AG04450 (cell line): ENCODE measurements at regions not wholly inside any gene's neighbourhood (a gene's known extent, or its start where the extent isn't known, plus 50 kb on each side); places are given as distances from the start of the nearest gene placed in this dataset.

Experiments used
- CTCF ChIA-PET: fragments of 300-600, 350-600 bp; formaldehyde crosslinking; extraction: SDS; loops from one replicate; lab custom pipeline; 2022; ENCODE audit warnings: antibody characterized with exemption, inconsistent platforms; lab: Charles Lee
- POLR2A ChIA-PET: fragments of 350-600 bp; formaldehyde crosslinking; extraction: SDS; loops from one replicate; lab custom pipeline; 2021; ENCODE audit warnings: antibody characterized with exemption, inconsistent platforms; lab: Yijun Ruan, JAX
- DNase-seq: peaks from one replicate; pipeline ENCODE4 v3.0.0-alpha.2; 2011; ENCODE audit warnings: low read depth, low spot score
- H3K27ac ChIP-seq: one replicate; pipeline ENCODE4 v1.5.1; 2012; ENCODE audit warnings: low read depth, low read length, control low read depth
- H3K27me3 ChIP-seq: one replicate; pipeline ENCODE4 v1.6.0; 2012; ENCODE audit warnings: low read length; ENCODE audit not compliant: control insufficient read depth, insufficient read depth
- H3K4me3 ChIP-seq: 2 replicates; pipeline ENCODE4 v1.5.1; 2011; ENCODE audit warnings: mild to moderate bottlenecking, low read depth, low read length, control low read depth
- H3K9me3 ChIP-seq: 2 replicates; pipeline ENCODE4 v1.5.1; 2012; ENCODE audit warnings: low read length; ENCODE audit not compliant: control insufficient read depth, insufficient read depth
- TF ChIP-seq, protein P1 (sequence below): IDR thresholded peaks from 2 replicates; pipeline ENCODE4 v1.5.1; 2011; ENCODE audit warnings: low read depth, low read length, control low read depth, inconsistent platforms

DNA sequence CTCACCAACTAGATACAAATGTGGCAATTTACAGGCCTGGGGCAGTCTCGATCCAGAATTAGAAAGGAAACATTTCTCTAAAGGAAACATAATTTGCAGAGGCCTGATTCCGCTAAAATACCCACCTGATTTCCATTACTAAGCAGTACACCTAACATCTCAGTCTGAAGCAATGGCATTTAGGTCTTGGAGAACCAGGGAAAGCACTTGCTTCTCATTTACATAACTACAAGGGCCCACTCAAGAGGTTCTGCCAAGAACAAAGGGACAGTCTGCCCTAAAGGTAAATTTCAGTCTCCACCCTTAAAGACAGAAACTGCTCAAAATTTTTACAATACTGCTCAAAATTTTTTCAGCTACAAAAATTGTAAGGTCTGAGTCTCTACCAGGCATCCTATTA lies 123.7 kb upstream of the GJB5 start:
- H3K4me3 ChIP-seq, result no peak overlapping the region
- no peak for DNase-seq
- TF ChIP-seq, protein P1, sequence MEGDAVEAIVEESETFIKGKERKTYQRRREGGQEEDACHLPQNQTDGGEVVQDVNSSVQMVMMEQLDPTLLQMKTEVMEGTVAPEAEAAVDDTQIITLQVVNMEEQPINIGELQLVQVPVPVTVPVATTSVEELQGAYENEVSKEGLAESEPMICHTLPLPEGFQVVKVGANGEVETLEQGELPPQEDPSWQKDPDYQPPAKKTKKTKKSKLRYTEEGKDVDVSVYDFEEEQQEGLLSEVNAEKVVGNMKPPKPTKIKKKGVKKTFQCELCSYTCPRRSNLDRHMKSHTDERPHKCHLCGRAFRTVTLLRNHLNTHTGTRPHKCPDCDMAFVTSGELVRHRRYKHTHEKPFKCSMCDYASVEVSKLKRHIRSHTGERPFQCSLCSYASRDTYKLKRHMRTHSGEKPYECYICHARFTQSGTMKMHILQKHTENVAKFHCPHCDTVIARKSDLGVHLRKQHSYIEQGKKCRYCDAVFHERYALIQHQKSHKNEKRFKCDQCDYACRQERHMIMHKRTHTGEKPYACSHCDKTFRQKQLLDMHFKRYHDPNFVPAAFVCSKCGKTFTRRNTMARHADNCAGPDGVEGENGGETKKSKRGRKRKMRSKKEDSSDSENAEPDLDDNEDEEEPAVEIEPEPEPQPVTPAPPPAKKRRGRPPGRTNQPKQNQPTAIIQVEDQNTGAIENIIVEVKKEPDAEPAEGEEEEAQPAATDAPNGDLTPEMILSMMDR, result no peak
- ChIA-PET POLR2A (no interaction called here), CTCF (no interaction called here)
- H3K27me3 ChIP-seq, result no peaks in the 10 kb centered on the region
- H3K9me3 ChIP-seq, result no peaks in the 10 kb centered on the region
- no peak overlapping the region for H3K27ac ChIP-seq

DNA sequence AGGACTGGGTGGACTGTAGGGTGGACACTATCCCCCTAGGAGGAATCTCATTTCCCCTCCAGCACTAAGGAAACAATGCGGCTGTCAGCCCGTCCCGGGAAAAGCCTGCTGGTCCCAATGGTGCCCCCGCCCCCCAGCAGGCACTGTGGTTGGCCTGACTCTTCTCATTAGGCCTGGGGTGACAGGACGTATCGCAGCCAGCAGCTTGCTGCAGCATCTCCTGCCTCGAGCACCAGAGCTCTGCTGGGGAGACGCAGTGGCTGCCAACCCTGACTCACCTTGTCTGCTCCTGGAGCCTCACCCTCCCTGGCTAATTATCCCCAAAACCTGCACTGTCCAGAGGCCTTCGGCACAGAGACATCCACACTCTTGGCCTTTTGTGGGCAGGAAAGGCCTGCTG lies 115.1 kb upstream of the GJB5 start:
- no peak for DNase-seq
- POLR2A ChIA-PET, result no interaction called here
- H3K9me3 ChIP-seq, result no peaks in the 10 kb centered on the region
- H3K4me3 ChIP-seq, result no peak overlapping the region
- CTCF ChIA-PET, result no interaction called here
- TF ChIP-seq, protein P1, result no peak
- no peaks in the 10 kb centered on the region for H3K27me3 ChIP-seq
- H3K27ac ChIP-seq, result no peak overlapping the region

DNA sequence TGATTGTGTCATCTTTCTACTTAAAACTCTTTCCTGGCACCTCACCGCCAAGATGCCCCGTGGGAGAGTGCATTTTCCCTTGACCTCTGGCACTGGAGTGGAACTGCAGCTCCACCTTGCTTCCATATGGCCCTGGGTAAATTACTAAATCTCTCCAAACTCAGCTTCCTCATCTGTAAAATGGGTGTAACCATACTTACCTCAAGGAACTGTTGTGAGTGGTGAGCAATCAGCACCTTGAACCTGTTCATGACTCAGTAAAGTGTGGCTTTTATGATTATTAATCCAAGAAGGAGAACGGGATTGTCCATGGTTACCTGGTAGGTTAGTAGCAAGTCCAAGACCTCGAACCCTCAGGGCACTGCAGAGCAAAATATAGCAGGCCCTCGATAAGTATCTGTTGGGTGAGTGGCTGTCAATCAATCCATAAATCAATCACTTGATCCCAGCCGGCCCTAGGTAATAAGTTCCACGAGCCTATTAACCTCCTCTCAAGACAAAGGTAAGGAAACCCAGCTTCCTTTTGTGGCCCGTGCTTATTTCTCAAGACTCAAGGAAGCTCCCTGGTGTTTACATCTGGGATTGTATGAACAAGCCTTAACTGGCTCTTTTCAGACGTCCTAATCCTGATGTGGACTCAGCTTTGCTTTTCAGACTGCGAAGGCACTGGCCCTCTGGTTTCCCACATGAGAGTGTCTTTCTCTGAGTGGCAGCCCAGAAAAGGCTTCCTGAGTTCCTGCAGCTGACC lies 114.0 kb upstream of the GJB5 start:
- H3K27me3 ChIP-seq, result peaks cover 2% of the 10 kb centered on the region
- CTCF ChIA-PET, result no interaction called here
- TF ChIP-seq, protein P1, result no peak
- DNase-seq, result no peak
- H3K4me3 ChIP-seq, result no peak overlapping the region
- no peak overlapping the region for H3K27ac ChIP-seq
- no peaks in the 10 kb centered on the region for H3K9me3 ChIP-seq
- POLR2A ChIA-PET, result no interaction called here

DNA sequence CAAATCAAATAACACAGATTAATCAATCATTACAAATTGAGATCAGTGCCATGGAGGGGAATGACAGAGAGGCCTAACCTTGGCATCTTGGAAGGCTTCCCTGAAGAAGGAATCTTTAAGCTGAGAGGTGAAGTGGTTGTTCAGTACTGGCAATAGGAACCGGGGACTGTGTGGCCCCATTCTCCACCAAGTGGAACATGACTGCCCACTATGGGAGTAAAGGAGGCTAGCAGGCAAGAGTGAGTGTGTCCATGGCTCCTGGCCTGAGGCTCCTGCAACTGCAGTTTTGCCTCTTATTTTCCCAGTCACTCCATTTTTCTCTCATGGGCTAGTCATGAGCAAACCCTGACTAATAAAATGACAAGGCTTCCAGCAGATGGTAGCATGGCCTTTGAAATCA lies 112.2 kb upstream of the GJB5 start:
- H3K4me3 ChIP-seq, result no peak overlapping the region
- no peaks in the 10 kb centered on the region for H3K9me3 ChIP-seq
- no peak for DNase-seq
- POLR2A ChIA-PET, result no interaction called here
- peaks cover 2% of the 10 kb centered on the region for H3K27me3 ChIP-seq
- TF ChIP-seq, protein P1, result no peak
- CTCF ChIA-PET, result no interaction called here
- no peak overlapping the region for H3K27ac ChIP-seq

DNA sequence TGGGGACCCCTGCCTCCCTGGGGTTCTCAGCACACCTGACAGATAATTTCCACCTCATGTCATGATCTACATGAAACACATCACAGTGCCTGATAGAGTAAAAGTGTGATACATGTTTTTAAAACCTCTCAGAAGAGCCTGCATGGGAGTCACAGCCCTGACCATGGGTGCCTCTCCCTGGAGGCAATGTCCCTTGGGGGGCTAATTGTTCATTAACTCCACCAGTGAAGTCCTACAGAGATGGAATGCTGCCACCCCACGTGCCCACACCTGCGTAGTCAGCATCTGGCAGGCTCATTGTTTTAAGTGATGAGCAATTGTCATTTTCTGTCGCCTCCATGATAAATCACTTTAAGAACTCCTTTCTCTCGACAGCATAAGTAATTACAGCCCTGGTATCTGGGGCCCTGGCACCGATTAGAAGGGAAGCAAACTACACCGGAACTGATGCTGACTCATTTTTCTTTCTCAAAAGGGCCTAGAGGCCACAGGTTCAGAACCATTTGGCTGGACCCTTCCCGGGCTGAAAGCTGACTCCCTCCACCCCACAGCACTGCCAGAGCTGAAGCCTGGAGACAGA lies 109.6 kb upstream of the GJB5 start:
- no peak overlapping the region for H3K4me3 ChIP-seq
- no peaks in the 10 kb centered on the region for H3K9me3 ChIP-seq
- no peak overlapping the region for H3K27ac ChIP-seq
- CTCF ChIA-PET, result no interaction called here
- POLR2A ChIA-PET, result no interaction called here
- DNase-seq, result no peak
- TF ChIP-seq, protein P1, result no peak
- H3K27me3 ChIP-seq, result peaks cover 2% of the 10 kb centered on the region
